CD14-positive monocyte (primary cell): ENCODE measurements at regions not wholly inside any gene's neighbourhood (a gene's known extent, or its start where the extent isn't known, plus 50 kb on each side); places are given as distances from the start of the nearest gene placed in this dataset.

Source experiments
- DNase-seq, 3 donors: peaks; one replicate each; pipeline ENCODE4 v3.0.0-alpha.2; 2011 to 2022
- H2AFZ ChIP-seq: 2 replicates; pipeline ENCODE4 v1.6.0; 2012; ENCODE audit warnings: mild to moderate bottlenecking, low read depth, low read length, inconsistent platforms; ENCODE audit not compliant: insufficient read depth, poor library complexity, severe bottlenecking
- H3K27ac ChIP-seq, 2 donors: 1 replicate in 1 of 2; 2 replicates in 1 of 2; pipeline ENCODE4 v1.5.1; 2012 to 2013; ENCODE audit warnings: low read length in 2 of 2, control low read depth in 1 of 2, inconsistent platforms in 1 of 2, low read depth in 1 of 2, mild to moderate bottlenecking in 1 of 2
- H3K27me3 ChIP-seq, 2 donors: one replicate each; pipeline versions ENCODE4 v1.6.0 to v1.6.1; 2011 to 2013; ENCODE audit warnings: low read length in 2 of 2; ENCODE audit not compliant: control insufficient read depth in 2 of 2, insufficient read depth in 2 of 2
- H3K36me3 ChIP-seq, 2 donors: replicated peaks in 1 of 2; 1 replicate in 1 of 2; 2 replicates in 1 of 2; pipeline versions ENCODE4 v1.5.1 to v1.6.1; 2012 to 2013; ENCODE audit warnings: low read length in 2 of 2, control low read depth in 1 of 2, inconsistent platforms in 1 of 2, mild to moderate bottlenecking in 1 of 2; ENCODE audit not compliant: insufficient read depth in 2 of 2, control insufficient read depth in 1 of 2
- H3K4me1 ChIP-seq, 2 donors: 1 replicate in 1 of 2; 2 replicates in 1 of 2; pipeline versions ENCODE4 v1.5.1 to v1.6.1; 2012 to 2013; ENCODE audit warnings: low read length in 2 of 2, control low read depth in 1 of 2, inconsistent platforms in 1 of 2, mild to moderate bottlenecking in 1 of 2, moderate library complexity in 1 of 2; ENCODE audit not compliant: insufficient read depth in 2 of 2, control insufficient read depth in 1 of 2
- H3K4me2 ChIP-seq: replicated peaks from 2 replicates; pipeline ENCODE3; 2012; ENCODE audit warnings: low read length, moderate library complexity, mild to moderate bottlenecking; ENCODE audit not compliant: poor library complexity, severe bottlenecking; ENCODE audit errors: extremely low read depth
- H3K4me3 ChIP-seq, 3 experiments: fragments of 200-600 bp in 1 of 3; sonication (generic) in 1 of 3; replicated peaks in 1 of 3; 1 replicate in 2 of 3; 2 replicates in 1 of 3; pipeline ENCODE4 v1.5.1; 2011 to 2013; ENCODE audit warnings: low read length in 3 of 3, mild to moderate bottlenecking in 3 of 3, control low read depth in 2 of 3, low read depth in 2 of 3, inconsistent platforms in 1 of 3, moderate library complexity in 1 of 3
- H3K79me2 ChIP-seq: 2 replicates; pipeline ENCODE4 v1.6.0; 2012; ENCODE audit warnings: mild to moderate bottlenecking, control low read depth, inconsistent platforms, low read length, moderate library complexity; ENCODE audit not compliant: insufficient read depth
- H3K9ac ChIP-seq: 2 replicates; pipeline ENCODE4 v1.6.0; 2017; ENCODE audit warnings: low read length, mild to moderate bottlenecking; ENCODE audit not compliant: insufficient read depth, poor library complexity, severe bottlenecking
- H3K9me3 ChIP-seq, 2 donors: replicated peaks in 1 of 2; 1 replicate in 1 of 2; 2 replicates in 1 of 2; pipeline versions ENCODE4 v1.5.1 to v1.6.1; 2012 to 2013; ENCODE audit warnings: low read length in 2 of 2, control low read depth in 1 of 2; ENCODE audit not compliant: control insufficient read depth in 1 of 2, insufficient read depth in 1 of 2
- H4K20me1 ChIP-seq: 2 replicates; pipeline ENCODE4 v1.6.0; 2012; ENCODE audit warnings: mild to moderate bottlenecking, low read length, control low read depth, moderate library complexity; ENCODE audit not compliant: insufficient read depth
- H3K27ac Mint-ChIP-seq, 7 donors: one replicate each; pipeline ENCODE4 v1.8.0; 2020; ENCODE audit warnings: mild to moderate bottlenecking in 7 of 7, mixed read lengths in 7 of 7, moderate library complexity in 6 of 7, inconsistent platforms in 2 of 7
- H3K27me3 Mint-ChIP-seq, 3 donors: one replicate each; pipeline ENCODE4 v1.8.0; 2021 to 2022; ENCODE audit warnings: low read depth in 3 of 3, mild to moderate bottlenecking in 3 of 3, mixed read lengths in 3 of 3, moderate library complexity in 3 of 3, inconsistent platforms in 1 of 3
- H3K36me3 Mint-ChIP-seq, 2 donors: one replicate each; pipeline ENCODE4 v1.8.0; 2020; ENCODE audit warnings: mixed read lengths in 2 of 2, inconsistent platforms in 1 of 2, mild to moderate bottlenecking in 1 of 2
- H3K4me1 Mint-ChIP-seq: one replicate; pipeline ENCODE4 v1.8.0; 2020; ENCODE audit warnings: mild to moderate bottlenecking, mixed read lengths
- H3K4me3 Mint-ChIP-seq, 2 donors: one replicate each; pipeline ENCODE4 v1.8.0; 2020; ENCODE audit warnings: mild to moderate bottlenecking in 2 of 2, mixed read lengths in 2 of 2, moderate library complexity in 1 of 2
- H3K9me3 Mint-ChIP-seq, 7 donors: one replicate each; pipeline ENCODE4 v1.8.0; 2020 to 2022; ENCODE audit warnings: mixed read lengths in 7 of 7, mild to moderate bottlenecking in 6 of 7, moderate library complexity in 6 of 7, inconsistent platforms in 2 of 7
- CTCF ChIP-seq: fragments of 200-600 bp; IDR thresholded peaks from one replicate; pipeline ENCODE4 v1.8.0; 2022; ENCODE audit warnings: antibody characterized with exemption, mild to moderate bottlenecking
- WGBS: methylation state at CpG from one replicate; pipeline ENCODE4 v1.1.5; 2013; ENCODE audit warnings: missing lambda C conversion rate; ENCODE audit not compliant: insufficient coverage; 5-methylcytosine and 5-hydroxymethylcytosine counted together
- intact Hi-C, 2 donors: fragments of 100-400 bp; cut with micrococcal nuclease; formaldehyde crosslinking; loops; one replicate each; pipeline versions ENCODE4 v1.15.0 to v1.15.1; 2023

GRCh38 chr12:107536613-107537012 lies 149.0 kb upstream of the PWP1 start:
- no CpG with 5 or more reads among the region's 2 CpGs for WGBS
- Histone ChIP-seq H3K9me3 (peaks cover 8 to 10% of the 10 kb centered on the region in 2 donors), H3K4me2 (no peak overlapping the region), H3K9ac (no peak overlapping the region), H3K27ac (no peak overlapping the region), H4K20me1 (no peaks in the 10 kb centered on the region), H3K79me2 (no peaks in the 10 kb centered on the region), H3K4me1 (peaks cover 0 to 7% of the 10 kb centered on the region in 2 donors), H3K36me3 (no peaks in the 10 kb centered on the region), H2AFZ (no peak overlapping the region), H3K4me3 (no peak overlapping the region), H3K27me3 (no peaks in the 10 kb centered on the region)
- intact Hi-C loops = no loop called here
- no peak for TF ChIP-seq CTCF
- H3K4me1 Mint-ChIP-seq = peaks cover 9% of the 10 kb centered on the region
- no peaks in the 10 kb centered on the region for H3K36me3 Mint-ChIP-seq
- H3K27ac Mint-ChIP-seq = no peak overlapping the region
- peaks cover 10 to 17% (median 13%) of the 10 kb centered on the region in 7 donors for H3K9me3 Mint-ChIP-seq
- DNase-seq = no peak
- no peak overlapping the region for H3K4me3 Mint-ChIP-seq
- H3K27me3 Mint-ChIP-seq = no peaks in the 10 kb centered on the region

- no peak overlapping the region for H3K9ac ChIP-seq
- Mint-ChIP-seq H3K9me3 (peaks cover 0 to 8% (median 6%) of the 10 kb centered on the region in 7 donors), H3K4me3 (no peak overlapping the region), H3K27me3 (no peaks in the 10 kb centered on the region), H3K4me1 (peaks cover 9% of the 10 kb centered on the region), H3K27ac (peak overlapping the region in 1 of 7 donors; percentile 28), H3K36me3 (no peaks in the 10 kb centered on the region)
- no peaks in the 10 kb centered on the region for H3K79me2 ChIP-seq
- no peak for DNase-seq
- H3K27me3 ChIP-seq = no peaks in the 10 kb centered on the region
- no peak overlapping the region for H3K4me3 ChIP-seq
- TF ChIP-seq CTCF = no peak
- WGBS = 74% methylated on average over 5 of the region's 5 CpGs
- intact Hi-C loops = no loop called here
- no peak overlapping the region for H2AFZ ChIP-seq
- no peak overlapping the region for H3K4me2 ChIP-seq
- peaks cover 0 to 7% of the 10 kb centered on the region in 2 donors for H3K4me1 ChIP-seq
- no peak overlapping the region for H3K27ac ChIP-seq
- H4K20me1 ChIP-seq = no peaks in the 10 kb centered on the region
- H3K36me3 ChIP-seq = no peaks in the 10 kb centered on the region
- peaks cover 0 to under 1% of the 10 kb centered on the region in 2 donors for H3K9me3 ChIP-seq
Measured at GRCh38 chr12:107537464-107538119, 148.0 kb upstream of the PWP1 start.
